Astrocyte of the cerebellum (primary cell): ENCODE measurements at regions not wholly inside any gene's neighbourhood (a gene's known extent, or its start where the extent isn't known, plus 50 kb on each side); places are given as distances from the start of the nearest gene placed in this dataset.

Experiments used
- DNase-seq: peaks from one replicate; pipeline ENCODE4 v3.0.0-alpha.2; 2011; ENCODE audit warnings: low read depth
- H3K4me3 ChIP-seq: 2 replicates; pipeline ENCODE4 v1.5.1; 2011; ENCODE audit warnings: mild to moderate bottlenecking, low read depth, low read length, moderate library complexity
- CTCF ChIP-seq: IDR thresholded peaks from 2 replicates; pipeline ENCODE4 v1.5.1; 2012; ENCODE audit warnings: low read length, low read depth, moderate library complexity, mild to moderate bottlenecking; ENCODE audit errors: missing control alignments
- in situ Hi-C: cut with HindIII; loops from 2 replicates; pipeline ENCODE4 v1.10.0; 2017; ENCODE audit warnings: low sequenced_read_pairs

GRCh38 chr12:113748707-113749432 is 217.3 kb downstream of the RBM19 start:
- in situ Hi-C loops = loop anchor here (10.0 kb wide), 1 partner anchor 86 kb away; no protein-coding TSS in a partner anchor
- DNase-seq = no peak
- no peak overlapping the region for H3K4me3 ChIP-seq
- TF ChIP-seq CTCF = no peak

- no peak for DNase-seq
- no peak for TF ChIP-seq CTCF
- in situ Hi-C loops = loop anchor here (10.0 kb wide), 1 partner anchor 88 kb away; no protein-coding TSS in a partner anchor
- no peak overlapping the region for H3K4me3 ChIP-seq
Measured at GRCh38 chr12:113747017-113747416, 219.1 kb downstream of the RBM19 start.

GRCh38 chr12:113744802-113745395 is 221.2 kb downstream of the RBM19 start:
- TF ChIP-seq CTCF = no peak
- H3K4me3 ChIP-seq = no peak overlapping the region
- no peak for DNase-seq
- in situ Hi-C loops = loop anchor here (10.0 kb wide), 1 partner anchor 90 kb away; no protein-coding TSS in a partner anchor

GRCh38 chr12:113742801-113743200 is 223.3 kb downstream of the RBM19 start:
- no peak for DNase-seq
- TF ChIP-seq CTCF = no peak
- in situ Hi-C loops = loop anchor here (10.0 kb wide), 1 partner anchor 92 kb away; no protein-coding TSS in a partner anchor
- no peak overlapping the region for H3K4me3 ChIP-seq

- DNase-seq = no peak
- no peak overlapping the region for H3K4me3 ChIP-seq
- TF ChIP-seq CTCF = no peak
- in situ Hi-C loops = loop anchor here (10.0 kb wide), 1 partner anchor 94 kb away; no protein-coding TSS in a partner anchor
Measured at GRCh38 chr12:113740699-113741098, 225.4 kb downstream of the RBM19 start.

GRCh38 chr12:113735131-113735530 is 231.0 kb downstream of the RBM19 start:
- DNase-seq = no peak
- in situ Hi-C loops = no loop called here
- H3K4me3 ChIP-seq = no peak overlapping the region
- no peak for TF ChIP-seq CTCF
